B cell (primary cell): ENCODE measurements at regions not wholly inside any gene's neighbourhood (a gene's known extent, or its start where the extent isn't known, plus 50 kb on each side); places are given as distances from the start of the nearest gene placed in this dataset.

ENCODE experiments used
- CTCF ChIP-seq: fragments of 200-600 bp; IDR thresholded peaks from one replicate; pipeline ENCODE4 v1.8.0; 2022; ENCODE audit warnings: antibody characterized with exemption, mild to moderate bottlenecking
- EZH2 ChIP-seq: IDR thresholded peaks from 2 replicates; pipeline ENCODE4 v1.6.1; 2012; ENCODE audit warnings: borderline replicate concordance, low read depth, mild to moderate bottlenecking, moderate library complexity, low read length; ENCODE audit not compliant: insufficient read depth, poor library complexity, severe bottlenecking

- no peak for TF ChIP-seq CTCF
- no peak for TF ChIP-seq EZH2
Observed at GRCh38 chr4:181475359-181475758, 767.8 kb upstream of the TENM3 start.
